ENCODE measurements at regions not wholly inside any gene's neighbourhood (a gene's known extent, or its start where the extent isn't known, plus 50 kb on each side); places are given as distances from the start of the nearest gene placed in this dataset.

DNA sequence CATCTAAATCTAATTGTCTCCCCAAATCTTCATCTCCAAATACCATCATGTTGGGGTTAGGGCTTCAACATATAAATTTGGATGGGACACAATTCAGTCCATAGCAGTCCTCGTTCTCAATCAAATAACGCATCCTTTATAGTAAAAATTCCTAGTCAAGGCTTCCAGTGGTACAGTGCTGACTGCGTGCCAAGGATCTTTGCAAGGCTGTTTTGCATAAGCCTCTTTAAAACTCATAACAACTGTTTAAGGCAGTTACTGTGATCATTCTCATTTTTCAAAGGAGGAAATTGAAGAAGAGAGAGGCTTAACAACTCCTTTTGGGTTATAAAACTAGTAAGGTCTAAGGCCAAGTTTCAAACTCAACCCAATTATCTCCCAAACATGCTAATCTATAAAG, 666.9 kb downstream of the NYAP2 start:
- Histone ChIP-seq H3K4me1 (peaks cover 0 to 6% (median 0%) of the 10 kb centered on the region in 4 donors), H3K36me3 (no peaks in the 10 kb centered on the region), H3K27ac (no peak overlapping the region), H3K9me3 (no peaks in the 10 kb centered on the region), H3K27me3 (no peaks in the 10 kb centered on the region), H3K4me3 (no peak overlapping the region)
- TF ChIP-seq, protein P1, sequence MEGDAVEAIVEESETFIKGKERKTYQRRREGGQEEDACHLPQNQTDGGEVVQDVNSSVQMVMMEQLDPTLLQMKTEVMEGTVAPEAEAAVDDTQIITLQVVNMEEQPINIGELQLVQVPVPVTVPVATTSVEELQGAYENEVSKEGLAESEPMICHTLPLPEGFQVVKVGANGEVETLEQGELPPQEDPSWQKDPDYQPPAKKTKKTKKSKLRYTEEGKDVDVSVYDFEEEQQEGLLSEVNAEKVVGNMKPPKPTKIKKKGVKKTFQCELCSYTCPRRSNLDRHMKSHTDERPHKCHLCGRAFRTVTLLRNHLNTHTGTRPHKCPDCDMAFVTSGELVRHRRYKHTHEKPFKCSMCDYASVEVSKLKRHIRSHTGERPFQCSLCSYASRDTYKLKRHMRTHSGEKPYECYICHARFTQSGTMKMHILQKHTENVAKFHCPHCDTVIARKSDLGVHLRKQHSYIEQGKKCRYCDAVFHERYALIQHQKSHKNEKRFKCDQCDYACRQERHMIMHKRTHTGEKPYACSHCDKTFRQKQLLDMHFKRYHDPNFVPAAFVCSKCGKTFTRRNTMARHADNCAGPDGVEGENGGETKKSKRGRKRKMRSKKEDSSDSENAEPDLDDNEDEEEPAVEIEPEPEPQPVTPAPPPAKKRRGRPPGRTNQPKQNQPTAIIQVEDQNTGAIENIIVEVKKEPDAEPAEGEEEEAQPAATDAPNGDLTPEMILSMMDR (IDR thresholded peaks at IDR 0.05): no peak
- no peak for DNase-seq
- intact Hi-C loops (cut with DNase I; ENCODE audit: low total_unique reads): no loop called here

- no peak for DNase-seq
- Histone ChIP-seq H3K27ac (no peak overlapping the region), H3K4me3 (no peak overlapping the region), H3K27me3 (no peaks in the 10 kb centered on the region), H3K9me3 (no peaks in the 10 kb centered on the region), H3K4me1 (peaks cover 0 to 6% (median 0%) of the 10 kb centered on the region in 4 donors), H3K36me3 (no peaks in the 10 kb centered on the region)
- intact Hi-C loops (cut with DNase I; ENCODE audit: low total_unique reads): no loop called here
- TF ChIP-seq, protein P1 (IDR thresholded peaks at IDR 0.05): no peak
Measured at GRCh38 chr2:226064932-226065570, 665.5 kb downstream of the NYAP2 start.

DNA sequence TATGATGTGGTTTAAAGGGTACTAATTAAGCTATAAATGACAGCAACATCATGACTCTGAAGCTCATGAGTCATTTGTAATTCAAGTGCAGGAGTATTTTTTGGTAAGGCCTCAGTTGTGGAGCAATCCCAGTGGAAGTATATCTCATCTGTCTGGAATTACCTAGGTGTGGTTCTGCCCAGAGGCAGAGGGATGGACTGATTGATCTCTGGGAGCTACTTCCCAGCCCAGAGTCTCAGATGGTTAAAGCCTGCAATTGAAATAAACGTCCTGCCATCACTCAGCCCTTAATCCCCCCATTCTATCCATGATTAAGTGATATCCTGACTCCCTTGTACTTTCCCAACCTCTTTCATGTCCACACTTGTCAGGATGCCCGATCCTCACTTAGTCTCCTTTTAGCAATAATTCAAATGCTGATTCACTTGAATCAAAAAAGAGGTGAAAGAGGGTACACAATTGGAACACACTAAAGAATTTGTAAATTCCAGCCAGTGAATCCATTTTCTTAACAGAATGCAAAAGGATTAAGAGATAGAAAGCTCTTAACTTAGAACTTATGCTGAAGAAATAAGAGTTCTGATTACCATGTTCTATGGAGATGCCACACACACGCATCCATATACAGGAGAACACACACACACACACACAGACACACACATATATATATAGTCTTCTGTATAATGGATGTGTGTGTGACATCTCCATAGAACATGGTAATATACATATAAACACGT, 664.4 kb downstream of the NYAP2 start:
- no peaks in the 10 kb centered on the region for H3K36me3 ChIP-seq
- no peak overlapping the region for H3K4me3 ChIP-seq
- H3K27ac ChIP-seq: no peak overlapping the region
- no peak for DNase-seq
- no peaks in the 10 kb centered on the region for H3K9me3 ChIP-seq
- TF ChIP-seq, protein P1 (IDR thresholded peaks at IDR 0.05): no peak
- intact Hi-C loops (cut with DNase I; ENCODE audit: low total_unique reads): no loop called here
- H3K27me3 ChIP-seq: no peaks in the 10 kb centered on the region
- H3K4me1 ChIP-seq: peaks cover 0 to 6% (median 0%) of the 10 kb centered on the region in 4 donors

GRCh38 chr2:226059961-226060627, 660.6 kb downstream of the NYAP2 start:
- intact Hi-C loops (cut with DNase I; ENCODE audit: low total_unique reads): no loop called here
- Histone ChIP-seq H3K4me1 (peaks cover 0 to 4% (median 0%) of the 10 kb centered on the region in 4 donors), H3K36me3 (no peaks in the 10 kb centered on the region), H3K4me3 (no peak overlapping the region), H3K27me3 (no peaks in the 10 kb centered on the region), H3K9me3 (no peaks in the 10 kb centered on the region), H3K27ac (no peak overlapping the region)
- DNase-seq: no peak
- TF ChIP-seq, protein P1 (IDR thresholded peaks at IDR 0.05): no peak

- H3K4me3 ChIP-seq: no peak overlapping the region
- H3K9me3 ChIP-seq: no peaks in the 10 kb centered on the region
- no peaks in the 10 kb centered on the region for H3K36me3 ChIP-seq
- no peak for DNase-seq
- no peak overlapping the region for H3K27ac ChIP-seq
- H3K27me3 ChIP-seq: no peaks in the 10 kb centered on the region
- TF ChIP-seq, protein P1 (IDR thresholded peaks at IDR 0.05): no peak
- intact Hi-C loops (cut with DNase I; ENCODE audit: low total_unique reads): no loop called here
- no peaks in the 10 kb centered on the region for H3K4me1 ChIP-seq
Measured at GRCh38 chr2:226057914-226058313, 658.4 kb downstream of the NYAP2 start.
